GM18520 (cell line): ENCODE measurements at regions not wholly inside any gene's neighbourhood (a gene's known extent, or its start where the extent isn't known, plus 50 kb on each side); places are given as distances from the start of the nearest gene placed in this dataset.

ENCODE experiments used
- ATAC-seq: cut with Tn5 transposase; IDR thresholded peaks from one replicate; pipeline ENCODE4 v1.9.1; 2021; ENCODE audit not compliant: unreplicated experiment

DNA sequence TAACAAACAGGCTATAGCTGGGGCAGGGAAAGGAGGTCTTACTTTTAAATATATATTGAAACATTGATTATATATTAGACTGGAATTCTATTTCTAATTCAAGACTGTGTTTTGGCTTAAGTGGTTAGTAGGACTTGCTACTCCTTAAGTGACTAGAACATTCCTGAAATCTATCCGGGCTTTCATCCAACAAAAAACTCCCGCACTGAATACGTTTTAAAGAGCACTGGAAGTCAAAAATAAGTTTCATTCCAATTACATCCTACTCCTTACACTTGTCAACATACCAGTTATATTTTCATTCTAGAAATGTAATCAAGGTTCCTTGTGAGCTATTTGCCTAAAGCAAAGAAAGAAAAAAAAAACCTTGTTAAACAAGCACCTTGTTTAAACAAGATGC lies 204.6 kb downstream of the SP3 start:
- no peak for ATAC-seq

DNA sequence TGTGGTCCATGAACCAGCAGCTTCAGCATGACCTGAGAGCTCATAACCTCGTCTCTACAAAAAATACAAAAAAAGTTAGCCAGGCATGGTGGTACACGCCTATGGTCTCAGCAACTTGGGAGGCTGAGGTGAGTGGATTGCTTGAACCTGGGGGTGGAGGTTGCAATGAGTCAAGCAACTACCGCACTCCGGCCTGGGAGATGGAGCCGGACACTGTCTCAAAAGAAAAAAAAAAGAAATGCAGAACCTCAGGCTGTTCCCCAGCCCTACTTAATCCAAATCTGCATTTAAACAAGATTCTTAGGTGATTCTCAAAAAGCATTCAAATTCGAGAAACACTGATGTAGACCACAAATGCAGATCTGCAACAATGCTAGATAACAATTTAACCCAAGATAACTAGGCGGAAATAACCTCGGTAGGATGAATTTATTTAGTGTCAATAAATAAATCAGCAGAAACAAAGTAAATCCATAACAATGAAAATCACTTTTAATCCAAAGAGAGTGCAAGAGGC lies 203.5 kb downstream of the SP3 start:
- ATAC-seq: no peak

DNA sequence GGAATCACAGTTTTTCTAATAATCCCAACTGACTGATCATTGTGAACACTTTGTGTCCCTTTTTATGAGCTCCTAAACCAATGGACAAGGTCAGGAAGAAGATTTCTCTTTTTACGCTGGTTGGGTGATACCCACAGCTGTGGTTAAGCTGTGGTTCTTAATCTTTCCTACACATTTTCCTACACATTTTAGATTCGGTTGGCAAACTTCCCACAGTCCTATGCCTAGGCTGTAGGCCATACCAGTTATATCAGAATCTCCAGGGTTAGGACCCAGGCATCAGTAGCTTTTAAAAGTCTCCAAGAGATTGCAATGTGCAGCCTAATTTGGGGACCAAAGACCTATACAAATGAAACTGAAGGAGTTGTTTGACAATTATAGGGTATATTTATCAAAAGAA lies 203.0 kb downstream of the SP3 start:
- no peak for ATAC-seq

DNA sequence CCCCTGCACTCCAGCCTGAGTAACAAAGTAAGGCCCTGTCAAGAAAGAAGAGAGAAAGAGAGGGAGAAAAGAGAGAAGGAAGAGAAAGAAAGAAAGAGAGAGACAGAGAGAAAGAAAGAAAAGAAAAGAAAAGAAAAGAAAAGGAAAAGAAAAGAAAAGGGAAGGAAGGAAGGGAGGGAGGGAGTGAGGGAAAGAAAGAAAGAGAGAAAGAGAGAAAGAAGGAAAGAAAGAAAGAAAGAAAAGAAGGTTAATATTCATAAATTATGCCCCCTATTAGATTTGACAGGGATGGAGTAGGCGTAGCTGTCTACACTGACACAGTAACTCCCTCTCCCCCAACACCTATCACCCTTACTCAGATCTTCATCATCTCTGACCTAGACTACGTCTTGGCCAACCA lies 202.3 kb downstream of the SP3 start:
- ATAC-seq: no peak

DNA sequence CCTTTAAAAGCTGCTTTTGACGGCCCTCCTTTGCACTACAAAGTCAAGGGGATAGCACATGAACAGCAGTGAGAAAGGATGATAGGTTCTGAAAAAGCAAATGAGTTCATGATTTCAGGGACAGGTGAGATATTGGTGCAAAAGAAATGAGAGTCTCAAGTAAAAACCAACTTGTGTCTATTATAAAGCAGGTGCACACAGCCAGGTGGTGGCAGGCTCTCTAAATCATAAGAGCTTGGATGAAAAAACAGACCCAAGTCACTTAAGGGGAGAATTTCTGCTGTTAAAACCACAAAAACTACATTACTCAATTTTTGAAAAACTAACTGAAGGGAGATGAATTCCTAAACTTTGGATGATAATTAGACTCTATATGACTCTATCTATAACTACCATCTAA lies 201.5 kb downstream of the SP3 start:
- ATAC-seq: no peak

DNA sequence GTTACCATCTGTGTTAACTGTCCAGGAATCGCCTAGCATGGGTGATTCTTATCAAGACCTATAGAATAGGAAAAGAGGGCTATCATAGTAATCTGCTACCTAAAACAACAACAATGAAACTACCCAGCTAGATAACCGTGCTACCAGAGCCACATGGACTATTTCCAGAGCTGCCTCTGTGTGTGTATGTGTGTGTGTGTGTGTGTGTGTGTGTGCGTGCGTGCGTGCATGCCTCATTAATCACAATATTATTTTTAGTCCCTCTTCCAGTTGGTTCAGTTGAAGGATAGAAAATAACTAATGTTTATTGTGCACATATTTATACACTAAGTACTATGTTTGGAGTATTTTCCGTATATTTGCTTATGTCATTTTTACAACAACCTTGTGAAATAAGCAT lies 201.1 kb downstream of the SP3 start:
- no peak for ATAC-seq

DNA sequence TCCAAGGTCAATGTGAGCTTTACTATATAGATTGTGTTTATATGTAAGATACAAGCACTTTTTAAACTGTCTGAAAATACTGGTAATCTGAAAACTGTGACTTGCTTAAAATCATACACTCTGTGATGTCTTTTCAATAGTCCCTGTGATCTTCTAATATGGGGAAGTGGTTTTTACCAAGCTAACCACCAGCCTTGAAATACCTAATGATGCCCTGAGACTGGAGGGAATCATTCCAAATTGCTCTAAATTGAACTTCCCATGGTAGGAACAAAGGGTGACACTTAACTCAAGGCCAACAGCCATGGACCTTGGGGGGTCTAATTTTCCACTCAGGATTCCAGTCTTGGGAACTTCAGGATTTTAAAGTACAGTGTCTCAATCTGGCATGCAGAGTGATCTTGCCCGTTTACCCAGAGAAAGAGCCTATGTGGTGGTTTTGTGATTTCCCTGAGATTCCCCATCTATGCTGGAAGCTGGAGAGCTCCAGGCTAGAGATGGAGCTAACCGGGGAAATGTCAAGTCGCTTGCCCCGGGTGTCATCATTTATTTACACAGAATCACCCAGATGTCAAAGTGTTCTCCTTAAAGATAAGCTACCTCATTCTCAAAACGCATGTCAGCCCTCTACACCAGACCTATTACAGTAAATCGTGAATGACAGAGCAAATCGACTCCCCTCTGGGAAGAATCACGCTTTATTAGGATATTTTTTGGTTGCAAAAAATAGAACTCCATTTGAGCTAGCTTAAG lies 198.5 kb downstream of the SP3 start:
- ATAC-seq: no peak

DNA sequence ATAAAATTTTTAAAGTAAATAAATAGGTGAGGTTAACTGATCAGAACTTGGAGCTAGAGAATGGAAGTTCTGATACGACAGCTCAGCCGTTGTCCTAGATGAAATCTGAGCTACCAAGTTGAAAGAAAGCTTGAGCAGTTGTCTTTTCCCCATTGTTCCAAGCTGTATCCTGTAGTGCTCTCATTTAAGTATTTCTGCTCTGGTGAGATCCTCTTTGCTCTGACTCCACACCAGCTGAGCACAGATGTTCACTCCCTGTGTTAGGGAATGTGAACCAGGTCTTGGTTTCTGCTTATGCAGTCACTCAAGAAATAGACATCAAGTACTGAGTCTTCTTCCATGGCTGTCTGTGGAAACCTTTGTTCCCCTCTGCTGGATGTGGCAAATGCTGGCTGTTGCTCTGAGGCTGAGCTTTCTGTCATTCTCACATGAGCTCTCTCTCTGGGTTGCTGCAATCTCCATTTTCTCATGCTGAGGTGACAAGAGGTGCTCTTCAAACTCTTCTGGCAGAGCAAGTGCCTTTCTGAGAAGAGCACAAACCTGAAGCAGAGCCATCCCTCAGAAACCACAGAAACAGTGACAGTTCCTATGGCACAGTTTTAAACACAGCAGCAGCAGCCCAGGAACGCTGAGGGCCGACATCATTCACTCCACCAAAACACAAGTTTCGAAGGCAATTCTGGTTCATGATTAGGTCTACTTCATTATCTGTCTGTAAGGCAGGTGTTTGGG lies 194.1 kb downstream of the SP3 start:
- ATAC-seq: no peak

DNA sequence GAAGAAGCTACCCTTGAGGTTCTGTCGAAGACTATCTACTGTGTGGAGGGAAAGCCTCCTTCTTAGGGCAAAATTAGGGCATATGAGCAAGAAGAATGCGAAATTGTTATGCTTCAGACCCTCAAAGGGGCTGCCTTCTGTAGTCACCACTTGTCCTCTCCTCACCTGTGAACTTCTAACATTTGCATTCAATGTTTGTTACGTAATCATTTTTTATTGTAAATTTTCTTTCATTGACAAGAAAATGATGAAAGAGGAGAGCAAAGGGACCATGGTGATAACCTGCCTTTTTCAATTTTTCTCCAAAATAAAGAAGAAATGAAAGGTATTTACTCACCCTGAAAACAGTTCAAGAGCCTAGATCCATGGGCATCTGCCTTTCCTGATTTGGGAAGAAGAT lies 193.0 kb downstream of the SP3 start:
- no peak for ATAC-seq

DNA sequence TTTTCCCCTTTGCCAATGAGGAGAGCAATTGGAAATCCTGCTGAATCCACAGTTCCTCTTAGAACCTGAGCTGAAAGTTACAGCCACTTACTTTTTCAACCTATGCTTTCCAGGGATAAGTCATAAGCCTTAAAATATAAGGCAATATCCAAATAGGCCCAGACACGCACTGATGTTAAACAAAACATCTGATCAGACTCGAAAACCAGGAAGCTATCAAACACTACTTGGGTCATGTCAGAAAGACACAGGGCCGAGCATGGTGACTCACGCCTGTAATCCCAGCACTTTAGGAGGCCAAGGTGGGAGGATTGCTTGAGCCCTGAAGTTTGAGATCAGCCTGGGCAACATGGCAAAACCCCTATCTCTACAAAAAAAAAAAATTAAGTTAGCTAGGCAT lies 192.1 kb downstream of the SP3 start:
- no peak for ATAC-seq

DNA sequence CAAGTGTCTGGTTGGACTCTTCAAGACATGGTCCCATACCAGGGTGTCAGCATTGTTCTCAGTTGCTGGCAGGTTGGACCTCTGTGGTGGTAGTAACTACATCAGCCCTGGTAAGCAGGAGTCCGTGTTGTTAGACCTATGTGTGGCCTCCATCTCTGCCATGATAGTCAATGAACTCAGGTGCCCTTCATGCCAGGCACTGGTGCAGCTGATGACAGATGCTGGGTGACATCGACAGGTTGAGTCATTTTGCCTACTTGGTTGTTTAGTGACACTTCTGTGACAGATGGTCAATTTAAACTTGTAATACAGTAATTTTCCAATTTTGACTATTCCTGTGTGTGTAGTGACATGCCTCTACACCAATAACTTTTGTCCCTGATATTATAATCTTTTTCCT lies 189.7 kb downstream of the SP3 start:
- ATAC-seq: no peak

DNA sequence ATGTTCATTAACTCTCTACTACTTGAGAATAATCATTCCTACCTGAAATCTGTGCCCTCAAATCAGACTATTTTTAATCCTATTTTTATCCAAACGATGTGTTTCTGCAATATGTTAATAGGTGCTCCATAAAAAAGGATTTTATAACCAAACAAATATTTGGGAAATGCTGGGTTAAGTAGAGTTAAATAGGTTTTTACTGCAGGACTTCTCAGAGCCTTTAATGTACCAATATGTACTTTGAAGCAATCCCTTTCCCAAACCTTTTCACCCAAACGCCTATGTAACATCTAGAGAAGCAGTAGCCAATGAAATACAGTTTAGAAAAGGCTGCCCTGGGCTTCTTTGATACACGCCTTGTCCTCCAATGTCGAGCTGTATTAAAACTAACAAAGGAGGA lies 182.5 kb downstream of the SP3 start:
- no peak for ATAC-seq

DNA sequence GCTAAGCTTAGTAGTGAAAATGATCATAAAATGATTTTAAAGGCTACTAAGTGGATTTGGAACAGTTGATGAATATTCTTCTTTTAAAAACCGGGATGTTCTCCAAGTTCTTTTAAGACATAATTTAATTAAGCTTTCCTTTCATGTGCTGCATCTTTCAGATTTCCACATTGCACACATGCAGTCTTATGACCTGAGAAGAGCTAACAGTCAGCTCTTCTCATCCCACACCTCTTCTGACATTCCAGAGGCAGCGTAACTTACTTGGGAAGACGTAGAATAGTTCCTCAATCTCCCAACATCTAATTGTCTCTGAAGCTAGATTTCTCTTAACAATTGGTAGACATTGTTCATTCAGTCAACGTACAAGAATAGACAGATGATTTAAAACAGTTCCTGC lies 181.8 kb downstream of the SP3 start:
- ATAC-seq: no peak

DNA sequence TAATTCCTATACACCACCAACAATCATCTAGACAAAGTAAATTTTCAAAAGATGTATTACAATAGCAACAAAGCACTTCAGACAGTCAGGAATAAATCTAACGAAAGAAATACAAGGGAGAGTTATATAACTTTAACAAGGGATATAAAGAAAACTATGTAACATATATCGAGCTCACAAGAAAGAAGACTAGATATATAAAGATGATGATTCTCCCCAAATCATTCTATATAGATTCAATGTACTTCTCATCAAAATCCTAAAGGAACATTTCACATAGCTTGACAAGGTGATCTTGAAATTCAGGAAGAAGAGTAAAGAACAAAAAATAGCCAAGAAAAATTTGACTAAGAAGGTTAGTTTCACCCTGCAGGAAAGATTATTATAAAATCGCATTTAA lies 179.4 kb downstream of the SP3 start:
- ATAC-seq: no peak

DNA sequence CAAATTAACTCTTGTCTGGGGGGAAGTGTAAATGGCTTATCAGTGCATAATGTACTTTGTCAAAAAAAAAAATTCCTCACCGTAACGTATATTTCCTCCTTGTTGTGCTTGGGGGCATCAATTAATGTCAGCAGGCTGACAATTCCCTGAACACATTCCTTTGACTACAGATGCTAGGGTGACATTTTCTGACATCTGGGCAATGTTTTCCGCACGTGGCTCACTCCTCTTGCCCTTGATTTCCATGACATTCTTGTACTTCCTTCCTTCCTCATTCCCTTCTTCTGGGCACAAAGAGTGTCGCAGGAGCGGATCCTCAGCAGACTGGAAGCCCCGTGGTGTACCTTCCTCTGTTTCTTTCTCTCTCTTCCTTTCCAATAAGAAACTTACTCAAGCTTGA lies 173.7 kb downstream of the SP3 start:
- ATAC-seq: no peak

DNA sequence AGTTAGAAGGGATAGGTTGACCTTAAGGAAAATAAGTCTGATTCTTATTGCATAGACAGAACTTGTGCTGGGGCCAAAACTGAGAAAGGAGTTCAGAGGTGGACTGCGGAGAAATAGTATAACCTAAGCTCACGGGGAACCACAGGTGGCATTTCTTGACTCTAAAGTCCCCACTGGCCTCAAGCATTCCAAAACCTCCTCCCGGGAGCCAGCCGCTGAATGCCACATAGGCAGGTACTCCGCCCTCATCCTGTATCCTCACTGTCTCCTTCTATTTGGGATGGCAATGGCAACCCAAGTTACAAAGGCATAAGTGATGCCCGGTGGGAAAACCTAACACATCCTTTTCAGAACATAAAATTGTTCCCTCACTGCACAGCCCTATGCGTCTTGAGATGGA lies 173.0 kb downstream of the SP3 start:
- no peak for ATAC-seq

DNA sequence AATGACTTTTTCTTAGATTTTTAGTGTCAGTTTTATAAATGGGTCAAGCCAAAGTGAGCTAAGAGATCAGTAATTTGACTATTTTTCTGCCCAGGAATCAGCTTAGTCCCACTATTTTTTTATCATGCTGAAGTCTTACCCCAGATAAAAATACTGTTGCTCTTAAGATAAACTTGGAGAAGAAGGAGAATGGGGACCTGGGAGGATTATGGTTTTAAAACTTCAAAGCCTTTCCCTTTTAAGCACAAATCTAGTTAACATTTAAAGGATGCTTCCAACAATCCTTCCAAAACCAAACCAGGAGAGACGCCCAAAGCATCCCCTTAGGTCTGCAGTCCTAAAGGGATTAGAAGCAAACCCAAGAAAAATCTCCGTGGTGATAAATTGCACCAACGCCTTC lies 172.4 kb downstream of the SP3 start:
- ATAC-seq: no peak

DNA sequence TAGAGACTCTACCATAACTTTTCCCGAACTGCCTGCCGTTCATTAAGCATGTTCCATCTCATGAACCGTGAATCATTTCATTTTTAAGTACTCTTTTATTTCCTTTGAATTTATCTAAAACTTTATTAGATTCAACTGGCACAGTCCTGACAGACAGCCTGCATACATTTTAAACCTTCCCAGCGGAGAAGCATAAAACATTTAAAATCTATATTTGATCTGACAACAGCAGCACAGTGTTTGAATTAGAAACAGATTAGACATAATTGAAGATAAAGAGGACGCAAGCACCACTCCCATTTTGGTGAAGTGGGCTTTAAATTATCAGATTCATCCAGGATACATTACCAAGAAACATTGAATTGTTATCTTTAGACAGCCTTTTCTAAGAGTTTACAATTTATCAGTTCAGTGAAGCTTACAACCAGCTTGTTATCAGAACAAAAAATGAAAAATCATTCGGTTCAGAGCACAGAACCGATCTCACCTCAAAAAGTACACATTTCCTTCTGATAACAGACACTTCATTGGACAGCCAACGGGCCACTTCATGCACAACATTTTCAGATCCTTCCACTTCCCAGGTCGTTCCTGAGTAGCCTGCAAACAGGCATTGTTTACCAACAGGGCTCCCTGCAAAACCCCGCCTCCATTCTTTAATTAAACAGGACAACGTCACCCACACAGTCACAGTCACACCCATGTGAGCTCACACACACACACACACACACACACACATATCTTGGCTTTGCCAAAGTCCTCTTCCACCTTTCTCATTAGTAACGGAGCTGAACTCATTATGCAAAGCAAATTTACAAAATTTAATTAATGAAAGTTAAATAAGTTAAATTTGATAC lies 171.2 kb downstream of the SP3 start:
- no peak for ATAC-seq

DNA sequence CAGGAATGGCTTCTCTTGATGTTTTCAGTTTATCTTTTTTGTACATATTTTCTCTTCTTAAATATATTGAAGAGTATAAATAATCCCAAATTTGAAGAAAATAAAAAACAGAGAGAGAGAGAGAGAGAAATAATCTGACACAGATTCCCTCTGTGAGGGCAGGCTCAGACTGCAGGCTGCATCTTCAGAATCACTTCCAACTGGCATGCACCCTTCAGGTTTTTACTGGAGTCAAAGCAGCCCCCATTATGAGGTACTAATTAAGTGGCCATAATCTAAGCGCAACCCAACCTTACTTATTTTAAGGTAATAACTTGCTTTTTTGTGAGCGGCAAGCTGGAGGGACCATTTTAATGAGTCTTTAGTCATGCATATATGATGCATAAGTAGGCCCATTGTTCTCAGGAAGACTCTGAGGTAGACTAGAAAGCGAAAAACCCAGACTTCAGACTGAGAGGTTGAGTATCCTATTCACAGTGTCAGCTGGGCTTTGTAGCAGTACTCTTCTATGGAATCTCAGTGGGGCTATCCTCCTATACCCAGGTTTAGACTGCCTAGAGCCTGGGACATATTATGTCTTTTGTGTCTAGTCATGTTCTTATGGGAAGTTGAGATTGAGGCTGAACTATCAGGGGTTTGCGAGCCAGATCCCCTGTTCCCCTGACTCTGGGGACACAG lies 167.4 kb downstream of the SP3 start:
- ATAC-seq: no peak

DNA sequence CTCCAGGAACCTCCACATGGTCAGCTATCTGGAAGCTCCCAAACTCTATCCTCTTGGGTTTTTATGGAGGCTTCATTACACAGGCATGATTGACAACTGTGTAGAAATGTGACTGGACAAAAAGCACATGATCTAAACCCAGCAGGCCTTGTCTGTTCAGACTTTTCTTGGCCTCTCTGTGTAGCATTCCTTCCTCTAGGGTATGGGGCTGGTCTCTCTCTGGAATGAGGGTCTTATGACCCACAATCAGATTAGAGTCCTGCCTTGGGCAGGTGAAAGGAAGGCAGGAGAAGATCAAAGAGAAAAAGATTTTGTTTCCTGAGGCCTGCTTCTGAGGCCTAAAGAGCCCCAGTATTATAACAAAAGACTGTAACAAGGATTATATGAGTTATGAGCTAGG lies 162.7 kb downstream of the SP3 start:
- ATAC-seq: no peak

DNA sequence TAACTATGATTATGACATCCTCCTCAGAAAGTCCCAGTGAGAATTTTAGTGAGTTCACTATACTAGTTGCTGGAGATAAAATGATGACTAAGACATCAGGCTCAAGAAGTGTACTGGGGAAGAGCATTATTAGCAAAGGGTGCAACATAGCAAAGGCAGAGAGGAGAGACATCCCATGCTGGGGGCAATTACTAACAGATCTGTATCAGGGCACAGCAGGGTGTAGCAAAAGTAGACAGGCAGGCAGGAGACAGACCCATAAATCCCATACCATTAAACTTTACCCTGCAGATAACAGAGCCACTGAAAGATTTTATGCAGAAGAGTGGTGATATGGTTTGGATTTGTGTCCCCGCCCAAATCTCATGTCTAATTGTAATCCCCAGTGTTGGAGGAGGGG lies 161.7 kb downstream of the SP3 start:
- no peak for ATAC-seq
